OCI-LY1 (cell line): ENCODE measurements at regions not wholly inside any gene's neighbourhood (a gene's known extent, or its start where the extent isn't known, plus 50 kb on each side); places are given as distances from the start of the nearest gene placed in this dataset.

Experiments used
- H2AFZ ChIP-seq: fragments of 200-600 bp; sonication (generic), shearing (Covaris generic); 2 replicates; pipeline ENCODE4 v1.6.0; 2014; ENCODE audit warnings: antibody characterized with exemption, mild to moderate bottlenecking, low read length
- H3F3A ChIP-seq: fragments of 200-600 bp; sonication (generic), shearing (Covaris generic); 2 replicates; pipeline ENCODE4 v1.6.0; 2014; ENCODE audit warnings: mild to moderate bottlenecking, antibody characterized with exemption, low read length, moderate library complexity; ENCODE audit not compliant: insufficient read depth
- H3K27ac ChIP-seq: fragments of 200-600 bp; sonication (generic); 2 replicates; pipeline ENCODE4 v1.5.1; 2014; ENCODE audit warnings: low read length, mixed run types, mild to moderate bottlenecking, low read depth; ENCODE audit not compliant: poor library complexity, severe bottlenecking
- H3K27me3 ChIP-seq: fragments of 200-600 bp; sonication (generic); 2 replicates; pipeline ENCODE4 v1.6.0; 2014; ENCODE audit warnings: antibody characterized with exemption, mild to moderate bottlenecking, low read length, moderate library complexity; ENCODE audit not compliant: insufficient read depth
- H3K36me3 ChIP-seq: fragments of 200-600 bp; sonication (generic); 2 replicates; pipeline ENCODE4 v1.6.1; 2014; ENCODE audit warnings: mild to moderate bottlenecking, antibody characterized with exemption, low read length, moderate library complexity, mixed read lengths; ENCODE audit not compliant: insufficient read depth
- H3K4me1 ChIP-seq: fragments of 200-600 bp; sonication (generic); 2 replicates; pipeline ENCODE4 v1.5.1; 2014; ENCODE audit warnings: mild to moderate bottlenecking, low read length, moderate library complexity; ENCODE audit not compliant: insufficient read depth, severe bottlenecking
- H3K4me2 ChIP-seq: fragments of 200-600 bp; sonication (generic), shearing (Covaris generic); 2 replicates; pipeline ENCODE4 v1.6.1; 2014; ENCODE audit warnings: low read length
- H3K4me3 ChIP-seq: fragments of 200-600 bp; sonication (generic); 2 replicates; pipeline ENCODE4 v1.5.1; 2014; ENCODE audit warnings: low read length, low read depth, mild to moderate bottlenecking, mixed read lengths; ENCODE audit not compliant: poor library complexity, severe bottlenecking
- H3K79me2 ChIP-seq: fragments of 200-600 bp; shearing (Covaris generic); 2 replicates; pipeline ENCODE4 v1.6.1; 2016; ENCODE audit warnings: mixed run types, low read length, mixed read lengths; ENCODE audit not compliant: insufficient read depth
- H3K9ac ChIP-seq: fragments of 200-600 bp; sonication (generic), shearing (Covaris generic); 2 replicates; pipeline ENCODE4 v1.6.1; 2014; ENCODE audit warnings: mild to moderate bottlenecking, low read length, mixed read lengths
- H3K9me2 ChIP-seq: fragments of 200-600 bp; sonication (generic), shearing (Covaris generic); 2 replicates; pipeline ENCODE4 v1.6.1; 2014; ENCODE audit warnings: low read depth, mild to moderate bottlenecking, low read length, mixed read lengths
- H3K9me3 ChIP-seq: fragments of 200-600 bp; shearing (Covaris generic); 2 replicates; pipeline ENCODE4 v1.6.1; 2014; ENCODE audit warnings: low read length, mixed read lengths
- H4K20me1 ChIP-seq: fragments of 200-600 bp; sonication (generic), shearing (Covaris generic); 2 replicates; pipeline ENCODE4 v1.6.0; 2016; ENCODE audit warnings: mild to moderate bottlenecking, low read length; ENCODE audit not compliant: insufficient read depth
- EZH2 ChIP-seq: fragments of 200-600 bp; sonication (generic), shearing (Covaris generic); IDR thresholded peaks from 2 replicates; pipeline ENCODE4 v1.8.0; 2017; ENCODE audit warnings: borderline replicate concordance, mixed run types, mild to moderate bottlenecking, antibody characterized with exemption, low read length, moderate library complexity, mixed read lengths
- TF ChIP-seq, protein P1 (sequence below): fragments of 200-600 bp; sonication (generic), shearing (Covaris generic); IDR thresholded peaks from 2 replicates; pipeline ENCODE4 v1.5.1; 2017; ENCODE audit warnings: mild to moderate bottlenecking, antibody characterized with exemption, low read length, moderate library complexity, mixed read lengths

DNA sequence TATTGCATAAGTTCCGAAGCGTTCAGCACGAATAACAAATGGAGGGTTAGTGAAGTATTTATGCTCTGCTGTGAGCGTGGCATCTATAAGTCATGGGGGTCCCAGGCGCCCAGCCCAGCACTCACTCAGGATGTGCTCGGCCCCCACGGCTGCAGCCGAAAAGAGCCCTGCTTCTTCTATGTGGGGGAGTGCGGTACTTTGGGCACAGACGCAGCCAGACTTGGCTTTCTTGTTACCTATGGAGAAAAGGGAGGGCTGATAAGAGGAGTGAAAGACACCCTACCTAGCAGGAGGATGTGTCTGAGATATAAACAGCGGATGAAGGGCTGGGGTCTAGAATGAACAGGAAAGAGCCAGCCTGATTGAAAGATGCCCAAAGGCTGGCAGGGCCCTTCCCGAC is 51.4 kb downstream of the MRPL36 start:
- H3K9ac ChIP-seq, result no peak overlapping the region
- H3K9me3 ChIP-seq, result no peaks in the 10 kb centered on the region
- no peak overlapping the region for H3K27ac ChIP-seq
- no peaks in the 10 kb centered on the region for H4K20me1 ChIP-seq
- H3K9me2 ChIP-seq, result no peaks in the 10 kb centered on the region
- H3K4me3 ChIP-seq, result no peak overlapping the region
- no peak overlapping the region for H2AFZ ChIP-seq
- H3K4me2 ChIP-seq, result no peak overlapping the region
- H3K4me1 ChIP-seq, result no peaks in the 10 kb centered on the region
- no peaks in the 10 kb centered on the region for H3K79me2 ChIP-seq
- no peaks in the 10 kb centered on the region for H3F3A ChIP-seq
- H3K27me3 ChIP-seq, result no peaks in the 10 kb centered on the region
- no peak for TF ChIP-seq EZH2
- TF ChIP-seq, protein P1, sequence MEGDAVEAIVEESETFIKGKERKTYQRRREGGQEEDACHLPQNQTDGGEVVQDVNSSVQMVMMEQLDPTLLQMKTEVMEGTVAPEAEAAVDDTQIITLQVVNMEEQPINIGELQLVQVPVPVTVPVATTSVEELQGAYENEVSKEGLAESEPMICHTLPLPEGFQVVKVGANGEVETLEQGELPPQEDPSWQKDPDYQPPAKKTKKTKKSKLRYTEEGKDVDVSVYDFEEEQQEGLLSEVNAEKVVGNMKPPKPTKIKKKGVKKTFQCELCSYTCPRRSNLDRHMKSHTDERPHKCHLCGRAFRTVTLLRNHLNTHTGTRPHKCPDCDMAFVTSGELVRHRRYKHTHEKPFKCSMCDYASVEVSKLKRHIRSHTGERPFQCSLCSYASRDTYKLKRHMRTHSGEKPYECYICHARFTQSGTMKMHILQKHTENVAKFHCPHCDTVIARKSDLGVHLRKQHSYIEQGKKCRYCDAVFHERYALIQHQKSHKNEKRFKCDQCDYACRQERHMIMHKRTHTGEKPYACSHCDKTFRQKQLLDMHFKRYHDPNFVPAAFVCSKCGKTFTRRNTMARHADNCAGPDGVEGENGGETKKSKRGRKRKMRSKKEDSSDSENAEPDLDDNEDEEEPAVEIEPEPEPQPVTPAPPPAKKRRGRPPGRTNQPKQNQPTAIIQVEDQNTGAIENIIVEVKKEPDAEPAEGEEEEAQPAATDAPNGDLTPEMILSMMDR, result no peak
- no peaks in the 10 kb centered on the region for H3K36me3 ChIP-seq

DNA sequence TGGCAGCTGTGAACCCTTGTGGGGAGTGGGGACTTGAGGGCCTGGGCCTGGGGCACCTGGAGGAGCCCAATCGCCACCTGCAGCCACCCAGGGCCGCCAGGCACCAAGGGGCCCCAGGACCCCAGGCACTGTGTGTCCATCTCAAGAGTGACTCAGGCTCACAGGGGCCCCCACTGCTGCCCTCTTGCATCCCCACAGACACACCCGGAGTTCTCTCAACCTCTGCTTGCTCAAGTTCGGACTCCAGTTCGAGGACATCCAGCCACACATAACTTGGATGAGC is 51.9 kb downstream of the MRPL36 start:
- Histone ChIP-seq H3K9me3 (no peaks in the 10 kb centered on the region), H3K9me2 (no peaks in the 10 kb centered on the region), H3K4me1 (no peaks in the 10 kb centered on the region), H4K20me1 (no peaks in the 10 kb centered on the region), H3F3A (no peaks in the 10 kb centered on the region), H3K27ac (no peak overlapping the region), H2AFZ (no peak overlapping the region), H3K36me3 (no peaks in the 10 kb centered on the region), H3K4me3 (no peak overlapping the region), H3K9ac (no peak overlapping the region), H3K4me2 (no peak overlapping the region), H3K27me3 (no peaks in the 10 kb centered on the region), H3K79me2 (no peaks in the 10 kb centered on the region)
- TF ChIP-seq, protein P1, result no peak
- TF ChIP-seq EZH2, result no peak

DNA sequence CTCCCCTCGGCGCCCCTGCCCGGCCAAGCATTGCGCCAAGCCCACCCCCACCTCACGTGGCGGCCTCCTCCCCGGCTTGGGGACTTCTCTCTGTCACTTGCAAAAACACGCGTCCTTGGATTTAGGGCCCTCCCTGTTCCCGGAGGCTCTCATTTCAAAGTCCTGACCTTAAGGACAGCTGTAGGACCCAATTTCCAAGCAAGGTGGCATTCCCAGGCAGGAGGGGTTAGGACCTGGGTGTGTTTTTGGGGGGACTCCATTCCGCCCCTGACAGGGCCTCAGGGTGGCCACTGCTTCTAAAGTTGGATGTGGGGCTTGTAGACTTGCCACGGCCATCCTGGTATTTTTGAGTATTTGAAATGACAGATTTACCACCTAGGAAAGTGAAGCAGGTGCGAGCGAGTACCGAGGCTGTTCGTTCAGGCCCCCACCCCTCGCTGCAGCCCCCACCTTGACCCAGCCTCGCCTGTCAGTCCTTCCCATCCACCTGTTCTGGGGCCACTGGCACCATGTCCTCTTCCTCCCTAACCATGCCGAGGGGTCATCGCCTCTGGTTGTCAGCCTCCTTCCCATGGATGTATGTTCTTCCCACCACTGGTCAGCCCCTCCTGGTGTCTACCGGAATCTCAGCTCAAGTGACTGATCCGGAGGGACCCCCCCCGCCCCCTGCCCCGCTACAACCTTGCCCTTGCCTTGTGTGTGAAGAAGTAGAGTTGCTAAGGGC is 52.4 kb downstream of the MRPL36 start:
- H2AFZ ChIP-seq, result no peak overlapping the region
- no peak overlapping the region for H3K4me2 ChIP-seq
- no peak for TF ChIP-seq EZH2
- TF ChIP-seq, protein P1, result no peak
- no peaks in the 10 kb centered on the region for H4K20me1 ChIP-seq
- no peaks in the 10 kb centered on the region for H3K36me3 ChIP-seq
- H3K4me3 ChIP-seq, result no peak overlapping the region
- no peaks in the 10 kb centered on the region for H3K27me3 ChIP-seq
- H3K4me1 ChIP-seq, result no peaks in the 10 kb centered on the region
- H3K9me3 ChIP-seq, result no peaks in the 10 kb centered on the region
- no peaks in the 10 kb centered on the region for H3K9me2 ChIP-seq
- no peaks in the 10 kb centered on the region for H3K79me2 ChIP-seq
- H3F3A ChIP-seq, result no peaks in the 10 kb centered on the region
- no peak overlapping the region for H3K27ac ChIP-seq
- H3K9ac ChIP-seq, result no peak overlapping the region
